Omental fat pad (tissue), 3 donors: ENCODE measurements at regions not wholly inside any gene's neighbourhood (a gene's known extent, or its start where the extent isn't known, plus 50 kb on each side); places are given as distances from the start of the nearest gene placed in this dataset.
A peak's percentile ranks its signal among the peaks of the same experiment; 100 is the strongest.

Experiments
- ATAC-seq: fragments of 150-250 bp; one replicate; pipeline ENCODE4 v1.9.1; 2016; ENCODE audit warnings: mild to moderate bottlenecking, moderate library complexity; ENCODE audit not compliant: low FRiP score
- DNase-seq: peaks from one replicate; pipeline ENCODE4 v3.0.0-alpha.2; 2019; ENCODE audit warnings: low spot score
- TF ChIP-seq, protein P1 (sequence below), 3 donors: fragments of 450-650 bp; IDR thresholded peaks; one replicate each; pipeline ENCODE4 v1.5.1; 2016 to 2017; ENCODE audit warnings: antibody characterized with exemption in 3 of 3, mild to moderate bottlenecking in 3 of 3, moderate library complexity in 2 of 3

DNA sequence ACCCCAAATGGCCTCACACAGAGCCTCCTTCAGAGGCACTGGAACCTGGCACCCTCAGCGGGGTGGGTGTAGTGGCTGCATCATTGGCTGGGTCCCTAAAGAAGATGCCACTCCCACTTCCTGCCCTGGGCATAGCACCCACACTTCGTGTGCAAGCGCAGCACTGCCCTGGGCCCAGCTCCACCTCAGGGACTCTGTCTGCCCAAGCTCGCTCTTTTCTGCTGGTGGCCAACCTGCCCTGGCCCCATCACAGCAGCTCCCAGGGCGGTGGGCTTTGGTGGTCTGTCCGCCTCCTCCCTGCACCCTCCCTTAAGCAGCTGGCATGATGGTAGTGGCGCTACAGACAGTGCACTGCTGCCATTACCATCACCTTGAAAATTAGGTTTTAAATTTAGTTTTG lies 829.3 kb upstream of the BRINP3 start:
- ATAC-seq (no peak), DNase-seq (no peak)
- TF ChIP-seq, protein P1, sequence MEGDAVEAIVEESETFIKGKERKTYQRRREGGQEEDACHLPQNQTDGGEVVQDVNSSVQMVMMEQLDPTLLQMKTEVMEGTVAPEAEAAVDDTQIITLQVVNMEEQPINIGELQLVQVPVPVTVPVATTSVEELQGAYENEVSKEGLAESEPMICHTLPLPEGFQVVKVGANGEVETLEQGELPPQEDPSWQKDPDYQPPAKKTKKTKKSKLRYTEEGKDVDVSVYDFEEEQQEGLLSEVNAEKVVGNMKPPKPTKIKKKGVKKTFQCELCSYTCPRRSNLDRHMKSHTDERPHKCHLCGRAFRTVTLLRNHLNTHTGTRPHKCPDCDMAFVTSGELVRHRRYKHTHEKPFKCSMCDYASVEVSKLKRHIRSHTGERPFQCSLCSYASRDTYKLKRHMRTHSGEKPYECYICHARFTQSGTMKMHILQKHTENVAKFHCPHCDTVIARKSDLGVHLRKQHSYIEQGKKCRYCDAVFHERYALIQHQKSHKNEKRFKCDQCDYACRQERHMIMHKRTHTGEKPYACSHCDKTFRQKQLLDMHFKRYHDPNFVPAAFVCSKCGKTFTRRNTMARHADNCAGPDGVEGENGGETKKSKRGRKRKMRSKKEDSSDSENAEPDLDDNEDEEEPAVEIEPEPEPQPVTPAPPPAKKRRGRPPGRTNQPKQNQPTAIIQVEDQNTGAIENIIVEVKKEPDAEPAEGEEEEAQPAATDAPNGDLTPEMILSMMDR (IDR thresholded peaks at IDR 0.05): no peak

DNA sequence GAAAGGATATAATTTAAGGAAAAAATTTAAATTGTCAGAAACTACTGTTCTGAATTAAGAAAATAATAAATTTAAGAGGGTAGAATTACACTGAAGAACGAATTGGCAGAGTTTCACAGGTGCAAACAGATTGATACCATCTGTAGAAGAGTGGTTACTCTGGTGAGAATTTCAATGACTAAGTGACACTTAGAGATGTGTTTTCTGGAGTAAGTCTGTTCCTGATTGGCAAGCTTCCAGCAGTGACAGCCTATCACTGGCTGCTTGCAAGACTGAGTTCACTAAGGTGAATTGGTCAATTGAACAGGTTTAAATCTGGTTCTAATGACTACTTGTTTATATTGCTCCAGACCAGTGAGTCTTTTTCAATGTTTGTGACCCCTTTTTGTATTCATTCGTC lies 838.2 kb upstream of the RGS18 start:
- TF ChIP-seq, protein P1 (IDR thresholded peaks at IDR 0.05): no peak
- no peak for ATAC-seq
- no peak for DNase-seq

DNA sequence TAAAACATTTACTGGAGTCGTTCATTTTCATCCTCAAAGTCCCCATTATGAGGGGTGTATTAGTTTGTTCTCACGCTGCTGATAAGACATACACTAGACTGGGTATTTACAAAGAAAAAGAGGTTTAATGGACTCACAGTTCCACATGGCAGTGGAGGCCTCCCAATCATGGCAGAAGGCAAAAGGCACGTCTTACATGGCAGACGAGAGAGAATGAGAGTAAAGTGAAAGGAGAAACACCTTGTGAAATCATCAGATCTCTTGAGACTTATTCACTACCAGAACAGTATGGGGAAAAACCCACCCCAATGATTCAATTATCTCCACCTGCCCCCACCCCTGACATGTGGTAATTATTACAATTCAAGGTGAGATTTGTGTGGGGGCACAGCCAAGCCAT lies 830.4 kb upstream of the RGS18 start:
- no peak for ATAC-seq
- TF ChIP-seq, protein P1 (IDR thresholded peaks at IDR 0.05): no peak

DNA sequence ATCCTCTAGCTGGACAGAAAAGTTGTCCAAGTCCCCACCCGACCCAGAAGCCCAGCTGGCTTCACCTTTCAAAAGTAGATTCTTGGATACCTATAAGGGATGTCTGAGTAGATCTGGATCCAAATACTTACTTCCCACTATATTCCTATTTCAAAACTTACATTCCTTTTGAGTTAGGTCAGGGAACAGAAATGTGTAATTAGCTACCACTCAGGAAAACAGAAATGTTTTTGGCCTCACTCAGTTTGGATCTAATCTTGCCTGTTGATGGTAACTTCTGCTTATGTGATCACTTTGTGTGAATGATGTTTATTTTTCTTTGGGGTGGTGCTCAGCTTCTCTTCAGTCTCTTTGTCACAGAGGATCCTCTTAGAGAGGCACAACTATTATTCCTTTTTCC lies 814.4 kb upstream of the RGS18 start:
- ATAC-seq (peak; percentile 66), DNase-seq (no peak)
- TF ChIP-seq, protein P1 (IDR thresholded peaks at IDR 0.05): no peak

More for the DNA sequence above, 830.4 kb upstream of the RGS18 start:
- DNase-seq: no peak

DNA sequence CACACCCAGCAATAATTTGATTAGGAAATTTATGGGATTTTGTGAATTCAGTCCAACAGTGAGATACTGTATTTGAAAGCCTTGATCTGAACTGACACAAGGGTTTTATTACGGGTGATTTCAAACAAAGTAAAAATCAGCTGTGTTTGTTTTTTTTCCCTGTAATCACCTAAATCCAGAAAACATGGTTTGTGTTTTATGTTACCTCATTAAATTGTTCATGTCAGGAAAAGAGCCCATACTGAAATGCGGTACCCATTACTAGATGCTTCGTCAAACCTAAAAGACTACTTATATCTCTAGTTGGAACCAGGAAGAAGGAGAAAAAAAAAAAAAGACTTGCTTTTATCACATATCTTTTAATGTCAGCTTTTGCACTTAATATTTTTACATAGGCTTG lies 811.9 kb upstream of the RGS18 start:
- TF ChIP-seq, protein P1 (IDR thresholded peaks at IDR 0.05): no peak
- no peak for DNase-seq
- no peak for ATAC-seq

DNA sequence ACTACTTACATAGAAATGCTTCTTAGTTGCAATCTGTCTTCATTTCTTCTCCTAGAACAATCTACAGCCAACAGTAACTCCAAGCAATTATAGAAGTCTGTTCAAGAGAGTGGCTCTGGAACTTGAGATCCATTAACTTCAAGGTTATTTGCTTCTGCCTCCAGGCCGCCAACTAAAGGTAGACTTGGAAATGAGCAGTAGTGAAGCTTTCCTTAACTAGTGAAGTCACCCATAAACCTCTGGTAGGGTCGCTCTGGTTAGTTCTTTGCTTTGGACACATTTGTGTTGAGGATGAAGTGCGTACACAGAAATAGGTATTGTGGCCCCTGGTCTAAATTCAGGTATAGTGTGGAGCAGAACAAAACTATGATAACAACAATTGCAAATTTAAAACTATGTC lies 809.9 kb upstream of the RGS18 start:
- no peak for DNase-seq
- TF ChIP-seq, protein P1 (IDR thresholded peaks at IDR 0.05): no peak

DNA sequence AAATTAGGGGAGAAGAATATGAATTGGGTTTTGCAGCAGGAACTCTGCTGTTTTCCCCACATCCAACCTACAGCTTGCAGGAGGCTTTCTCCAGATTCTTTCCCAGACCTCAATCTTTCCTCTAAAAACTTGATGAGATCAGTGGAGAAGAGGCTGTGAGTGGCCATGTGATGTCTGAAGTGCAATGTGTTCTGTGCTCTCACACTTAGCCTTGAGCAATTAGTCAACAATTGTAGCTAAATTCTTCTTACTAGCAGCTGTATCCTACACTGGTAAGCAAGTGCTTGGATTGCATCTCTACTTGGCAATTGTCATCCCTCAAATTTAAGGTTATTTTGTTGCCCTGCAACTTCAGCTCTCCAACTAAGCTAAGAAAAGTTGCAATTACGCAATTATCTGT lies 807.3 kb upstream of the RGS18 start:
- ATAC-seq: no peak
- no peak for DNase-seq
- TF ChIP-seq, protein P1 (IDR thresholded peaks at IDR 0.05): no peak

More for the DNA sequence above, 809.9 kb upstream of the RGS18 start:
- ATAC-seq: no peak
